HG03558 (cell line): ENCODE measurements at regions not wholly inside any gene's neighbourhood (a gene's known extent, or its start where the extent isn't known, plus 50 kb on each side); places are given as distances from the start of the nearest gene placed in this dataset.

Experiments used
- ATAC-seq: cut with Tn5 transposase; IDR thresholded peaks from one replicate; pipeline ENCODE4 v1.9.1; 2021; ENCODE audit warnings: moderate number of reproducible peaks; ENCODE audit not compliant: unreplicated experiment; ENCODE audit errors: extremely low read depth

GRCh38 chr2:180412219-180412618 is 405.1 kb upstream of the CWC22 start:
- ATAC-seq = no peak

- ATAC-seq = no peak
Observed at GRCh38 chr2:180411661-180412060, 404.6 kb upstream of the CWC22 start.

GRCh38 chr2:180406687-180407086 is 399.6 kb upstream of the CWC22 start:
- no peak for ATAC-seq

GRCh38 chr2:180405520-180405919 is 398.4 kb upstream of the CWC22 start:
- no peak for ATAC-seq

- ATAC-seq = no peak
Observed at GRCh38 chr2:180394305-180394704, 387.2 kb upstream of the CWC22 start.

GRCh38 chr2:180385601-180386201 is 378.6 kb upstream of the CWC22 start:
- no peak for ATAC-seq

- no peak for ATAC-seq
Observed at GRCh38 chr2:180376066-180376465, 369.0 kb upstream of the CWC22 start.

GRCh38 chr2:180374502-180375281 is 367.6 kb upstream of the CWC22 start:
- no peak for ATAC-seq

- ATAC-seq = no peak
Observed at GRCh38 chr2:180370511-180371205, 363.6 kb upstream of the CWC22 start.

GRCh38 chr2:180368881-180369280 is 361.8 kb upstream of the CWC22 start:
- no peak for ATAC-seq

GRCh38 chr2:180367815-180368214 is 360.7 kb upstream of the CWC22 start:
- no peak for ATAC-seq

- ATAC-seq = no peak
Observed at GRCh38 chr2:180366481-180366880, 359.4 kb upstream of the CWC22 start.

- ATAC-seq = no peak
Observed at GRCh38 chr2:180364719-180365118, 357.6 kb upstream of the CWC22 start.

- no peak for ATAC-seq
Observed at GRCh38 chr2:180360283-180360618, 353.2 kb upstream of the CWC22 start.

GRCh38 chr2:180359522-180360282 is 352.6 kb upstream of the CWC22 start:
- ATAC-seq = peak; percentile 94

- ATAC-seq = no peak
Observed at GRCh38 chr2:180358458-180358857, 351.4 kb upstream of the CWC22 start.

GRCh38 chr2:180356676-180357075 is 349.6 kb upstream of the CWC22 start:
- no peak for ATAC-seq

GRCh38 chr2:180352620-180353019 is 345.5 kb upstream of the CWC22 start:
- ATAC-seq = no peak

GRCh38 chr2:180349809-180350208 is 342.7 kb upstream of the CWC22 start:
- ATAC-seq = no peak

GRCh38 chr2:180343528-180344345 is 336.6 kb upstream of the CWC22 start:
- ATAC-seq = no peak
